GM12875 (cell line): ENCODE measurements at regions not wholly inside any gene's neighbourhood (a gene's known extent, or its start where the extent isn't known, plus 50 kb on each side); places are given as distances from the start of the nearest gene placed in this dataset.

Experiments used
- H3K4me3 ChIP-seq: one replicate; pipeline ENCODE4 v1.5.1; 2011; ENCODE audit warnings: low read depth, low read length, control low read depth
- TF ChIP-seq, protein P1 (sequence below): IDR thresholded peaks from 2 replicates; pipeline ENCODE4 v1.5.1; 2011; ENCODE audit warnings: low read depth, mild to moderate bottlenecking, control low read depth, inconsistent platforms, low read length, moderate library complexity, borderline replicate concordance; ENCODE audit not compliant: insufficient read depth

DNA sequence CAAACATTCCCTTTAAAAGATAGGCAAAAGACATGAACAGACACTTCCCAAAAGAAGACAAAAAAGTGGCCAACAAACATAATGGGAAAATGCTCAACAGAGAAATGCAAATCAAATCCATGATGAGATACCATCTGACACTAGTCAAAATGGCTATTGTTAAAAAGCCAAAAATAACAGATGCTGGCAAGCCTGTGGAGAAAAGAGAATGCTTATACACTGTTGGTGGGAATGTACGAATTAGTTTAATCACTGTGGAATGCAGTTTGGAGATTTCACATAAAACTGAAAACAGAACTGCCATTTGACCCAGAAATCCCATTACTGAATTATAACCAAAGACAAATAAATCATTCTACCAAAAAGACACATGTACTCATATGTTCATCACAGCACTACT lies 58.3 kb upstream of the WDR41 start:
- H3K4me3 ChIP-seq: no peak overlapping the region
- TF ChIP-seq, protein P1, sequence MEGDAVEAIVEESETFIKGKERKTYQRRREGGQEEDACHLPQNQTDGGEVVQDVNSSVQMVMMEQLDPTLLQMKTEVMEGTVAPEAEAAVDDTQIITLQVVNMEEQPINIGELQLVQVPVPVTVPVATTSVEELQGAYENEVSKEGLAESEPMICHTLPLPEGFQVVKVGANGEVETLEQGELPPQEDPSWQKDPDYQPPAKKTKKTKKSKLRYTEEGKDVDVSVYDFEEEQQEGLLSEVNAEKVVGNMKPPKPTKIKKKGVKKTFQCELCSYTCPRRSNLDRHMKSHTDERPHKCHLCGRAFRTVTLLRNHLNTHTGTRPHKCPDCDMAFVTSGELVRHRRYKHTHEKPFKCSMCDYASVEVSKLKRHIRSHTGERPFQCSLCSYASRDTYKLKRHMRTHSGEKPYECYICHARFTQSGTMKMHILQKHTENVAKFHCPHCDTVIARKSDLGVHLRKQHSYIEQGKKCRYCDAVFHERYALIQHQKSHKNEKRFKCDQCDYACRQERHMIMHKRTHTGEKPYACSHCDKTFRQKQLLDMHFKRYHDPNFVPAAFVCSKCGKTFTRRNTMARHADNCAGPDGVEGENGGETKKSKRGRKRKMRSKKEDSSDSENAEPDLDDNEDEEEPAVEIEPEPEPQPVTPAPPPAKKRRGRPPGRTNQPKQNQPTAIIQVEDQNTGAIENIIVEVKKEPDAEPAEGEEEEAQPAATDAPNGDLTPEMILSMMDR: no peak

GRCh38 chr5:77545285-77545684 lies 53.2 kb upstream of the WDR41 start:
- TF ChIP-seq, protein P1: no peak
- no peak overlapping the region for H3K4me3 ChIP-seq
